HG03432 (cell line): ENCODE measurements at regions not wholly inside any gene's neighbourhood (a gene's known extent, or its start where the extent isn't known, plus 50 kb on each side); places are given as distances from the start of the nearest gene placed in this dataset.

Experiments
- ATAC-seq: cut with Tn5 transposase; IDR thresholded peaks from one replicate; pipeline ENCODE4 v1.9.1; 2021; ENCODE audit warnings: mild to moderate bottlenecking, moderate library complexity; ENCODE audit not compliant: unreplicated experiment

DNA sequence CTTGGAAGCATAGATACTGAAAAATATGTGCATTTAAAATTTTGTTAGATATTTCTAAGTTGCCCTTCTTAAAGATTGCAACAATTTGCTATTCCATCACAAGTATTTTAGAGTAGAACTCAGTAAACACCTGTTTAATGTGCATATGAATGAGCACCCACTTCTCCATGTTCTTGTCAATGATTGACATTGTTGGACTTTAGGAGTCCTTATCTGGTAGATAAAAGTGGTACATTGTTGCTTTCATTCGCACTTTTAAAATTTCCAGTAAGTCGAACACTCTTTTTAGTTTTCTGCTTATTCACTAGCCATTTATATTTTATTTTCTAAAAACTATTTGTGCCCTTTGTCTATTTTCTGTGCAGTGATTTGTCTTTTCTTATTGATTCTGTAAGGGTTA, 478.3 kb downstream of the SOX2 start:
- no peak for ATAC-seq

GRCh38 chr3:182198345-182198744, 486.6 kb downstream of the SOX2 start:
- no peak for ATAC-seq

GRCh38 chr3:182201456-182202168, 489.9 kb downstream of the SOX2 start:
- ATAC-seq: no peak

DNA sequence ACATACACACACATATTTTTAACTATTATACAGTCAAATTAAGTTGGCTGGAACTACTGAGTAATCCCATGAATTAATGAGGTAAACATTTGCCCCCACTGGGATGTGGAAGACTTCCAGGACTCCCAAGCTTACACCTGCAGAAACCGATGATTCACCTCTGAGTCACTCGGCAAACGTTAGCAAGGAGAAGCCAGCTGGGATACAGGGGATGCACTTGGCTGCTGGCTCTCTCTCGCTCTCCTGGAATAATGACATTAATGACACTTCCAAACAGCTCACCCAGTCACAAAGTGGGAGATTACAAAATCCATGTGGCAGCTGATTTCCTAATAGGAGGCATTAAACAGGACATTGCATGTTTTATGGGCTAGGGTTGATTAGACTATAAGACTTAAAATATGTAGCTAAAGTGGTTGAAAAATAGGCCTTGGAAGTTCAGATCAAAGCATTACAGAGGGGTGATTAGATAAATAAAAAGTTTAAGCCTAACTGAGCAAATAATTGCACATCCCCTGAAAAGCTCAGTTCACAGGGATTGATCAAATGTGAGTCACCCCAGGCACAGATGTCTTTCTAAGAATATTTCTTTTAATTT, 500.9 kb downstream of the SOX2 start:
- no peak for ATAC-seq

GRCh38 chr3:182214416-182214815, 502.7 kb downstream of the SOX2 start:
- no peak for ATAC-seq

- ATAC-seq: no peak
These were observed 504.2 kb downstream of the SOX2 start for GRCh38 chr3:182215881-182216280.

- ATAC-seq: no peak
These were observed 504.7 kb downstream of the SOX2 start for GRCh38 chr3:182216311-182216970.

DNA sequence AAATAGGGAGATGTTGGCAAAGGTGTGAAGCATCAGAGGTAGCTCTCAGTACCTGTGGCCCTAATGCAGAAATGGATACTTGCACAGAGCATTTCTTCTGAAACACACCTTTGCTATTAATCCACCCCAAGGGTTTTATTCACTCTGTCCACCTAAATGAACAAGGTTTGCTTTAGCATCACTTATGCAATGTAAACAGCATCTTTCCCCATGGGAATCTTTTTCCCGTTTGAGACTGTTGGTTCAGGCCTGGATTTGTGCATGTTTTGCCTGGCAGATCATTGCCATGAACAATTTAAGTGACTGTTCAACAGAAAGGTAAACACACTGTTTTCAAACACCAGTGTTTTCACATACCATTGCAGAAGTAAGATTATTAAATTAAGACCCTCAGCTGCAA, 508.3 kb downstream of the SOX2 start:
- ATAC-seq: no peak

GRCh38 chr3:182220471-182220870, 508.7 kb downstream of the SOX2 start:
- ATAC-seq: no peak

- no peak for ATAC-seq
These were observed 515.3 kb downstream of the SOX2 start for GRCh38 chr3:182226995-182227394.

DNA sequence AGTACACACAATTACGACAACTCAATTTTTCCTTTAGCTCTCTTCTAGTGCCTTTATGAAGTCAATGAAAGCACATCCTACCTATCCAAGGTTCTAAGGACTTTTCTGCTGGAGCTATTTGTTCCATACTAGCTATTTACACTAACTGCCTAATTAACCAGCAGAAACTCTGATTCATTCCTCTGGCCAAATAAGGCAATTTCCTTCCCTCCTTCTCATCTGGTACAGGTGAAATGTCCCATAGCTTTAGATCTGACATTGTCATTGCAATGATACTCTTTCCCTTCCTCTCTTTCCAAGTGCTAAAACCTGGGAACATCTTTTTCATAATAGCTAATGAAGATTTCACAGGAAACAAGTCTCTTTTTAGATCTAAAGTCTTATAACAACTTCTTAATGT, 521.7 kb downstream of the SOX2 start:
- ATAC-seq: no peak

DNA sequence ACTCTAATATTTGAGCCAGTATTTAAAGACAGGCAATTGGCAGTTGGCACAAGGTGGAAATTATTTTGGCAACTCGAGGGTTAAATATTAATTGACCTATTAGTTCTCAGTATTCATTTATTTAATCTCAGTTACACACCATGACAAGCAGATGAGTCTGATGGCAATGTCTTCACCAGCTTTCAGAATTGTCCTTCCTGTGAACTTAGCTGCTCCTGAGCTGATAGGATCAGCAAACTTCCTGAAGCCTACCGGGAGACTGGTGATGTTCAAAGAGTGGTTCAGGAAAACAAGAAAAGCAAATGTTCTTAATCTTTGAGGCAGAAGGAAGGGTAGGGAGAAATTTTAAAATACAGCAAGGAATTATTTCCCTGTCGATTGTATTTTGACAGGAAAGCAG, 522.2 kb downstream of the SOX2 start:
- ATAC-seq: no peak

- no peak for ATAC-seq
These were observed 523.2 kb downstream of the SOX2 start for GRCh38 chr3:182234881-182235280.

DNA sequence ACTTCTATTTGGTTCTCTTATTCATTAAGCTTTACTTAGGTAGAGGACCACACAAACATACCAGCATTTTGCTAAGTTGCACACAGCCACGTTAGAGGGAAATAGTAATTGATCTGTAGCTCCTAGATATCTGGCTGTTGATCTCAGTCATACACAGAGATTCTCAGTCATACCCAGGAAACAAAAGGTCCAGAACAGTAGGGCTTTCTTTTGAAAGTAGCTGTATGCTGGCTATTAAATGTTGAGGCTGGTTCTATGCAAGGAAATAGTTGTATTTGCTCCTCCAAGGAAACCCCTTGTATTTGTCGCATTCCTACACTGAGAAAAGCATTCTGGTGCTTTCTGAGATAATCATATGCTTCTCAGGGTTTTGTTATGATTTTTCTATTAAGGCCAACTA, 523.8 kb downstream of the SOX2 start:
- no peak for ATAC-seq

- ATAC-seq: no peak
These were observed 526.4 kb downstream of the SOX2 start for GRCh38 chr3:182238126-182238525.

DNA sequence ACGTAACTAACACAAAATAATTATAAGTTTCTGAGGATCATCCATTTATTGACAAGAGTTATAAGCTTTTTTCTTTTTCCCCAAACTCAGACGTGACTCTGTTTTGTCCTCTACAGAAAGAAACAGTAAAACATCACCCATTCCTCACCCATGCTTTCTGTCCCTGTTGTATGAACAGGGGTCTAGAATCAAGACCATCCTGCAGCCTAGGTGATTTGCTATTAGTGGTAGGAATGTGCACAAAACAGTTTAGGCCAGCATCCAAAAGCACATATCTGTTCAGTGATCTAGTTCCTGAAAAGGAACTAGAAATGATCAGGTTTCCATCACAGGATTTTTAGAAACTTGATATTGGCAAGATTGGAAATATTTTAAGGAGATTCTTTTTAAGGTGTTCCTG, 527.6 kb downstream of the SOX2 start:
- no peak for ATAC-seq

DNA sequence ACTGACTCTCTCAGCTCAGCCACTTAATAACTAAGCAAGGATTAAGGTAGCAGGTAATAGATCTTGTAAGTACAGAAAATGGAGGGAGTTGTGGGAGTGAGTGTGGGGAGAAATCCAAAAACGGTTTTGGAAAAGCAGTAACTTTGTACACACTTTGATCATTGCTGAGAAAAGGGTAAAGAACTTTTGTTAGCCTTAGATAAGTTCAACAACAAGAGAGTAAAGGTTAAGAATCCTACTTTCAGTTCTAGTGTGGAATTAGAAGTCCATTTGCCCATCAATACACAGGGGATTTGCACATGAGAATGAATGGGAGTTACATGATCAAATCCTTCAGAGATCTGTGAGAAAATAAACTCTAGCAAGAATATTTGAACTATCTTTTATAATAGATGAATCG, 528.7 kb downstream of the SOX2 start:
- ATAC-seq: no peak

DNA sequence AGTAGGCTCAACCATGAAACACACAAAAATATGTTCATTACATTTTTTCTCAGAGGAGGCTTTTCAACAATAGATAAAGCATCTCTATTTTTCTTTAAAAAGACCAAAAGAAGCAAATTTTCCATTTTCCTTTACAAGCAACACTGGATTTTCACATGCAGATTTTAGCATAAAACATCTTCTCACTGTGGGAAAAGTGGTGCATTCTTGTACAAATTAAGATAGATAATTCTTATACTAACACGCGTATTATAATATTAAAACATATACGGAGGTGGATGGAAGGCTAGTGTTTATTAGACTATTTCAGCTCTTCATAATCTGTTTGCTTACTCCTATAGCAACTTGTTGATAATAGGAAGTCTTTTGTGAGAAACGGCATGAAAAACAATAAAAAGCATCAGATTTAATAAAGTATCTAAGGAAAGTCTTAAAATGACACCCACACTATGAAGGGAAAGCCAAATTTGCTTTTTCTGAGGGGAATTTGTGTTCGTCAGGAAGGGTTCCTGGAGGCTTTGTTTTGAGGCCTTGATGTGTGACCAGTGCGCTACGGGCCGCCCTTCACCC, 529.6 kb downstream of the SOX2 start:
- no peak for ATAC-seq

DNA sequence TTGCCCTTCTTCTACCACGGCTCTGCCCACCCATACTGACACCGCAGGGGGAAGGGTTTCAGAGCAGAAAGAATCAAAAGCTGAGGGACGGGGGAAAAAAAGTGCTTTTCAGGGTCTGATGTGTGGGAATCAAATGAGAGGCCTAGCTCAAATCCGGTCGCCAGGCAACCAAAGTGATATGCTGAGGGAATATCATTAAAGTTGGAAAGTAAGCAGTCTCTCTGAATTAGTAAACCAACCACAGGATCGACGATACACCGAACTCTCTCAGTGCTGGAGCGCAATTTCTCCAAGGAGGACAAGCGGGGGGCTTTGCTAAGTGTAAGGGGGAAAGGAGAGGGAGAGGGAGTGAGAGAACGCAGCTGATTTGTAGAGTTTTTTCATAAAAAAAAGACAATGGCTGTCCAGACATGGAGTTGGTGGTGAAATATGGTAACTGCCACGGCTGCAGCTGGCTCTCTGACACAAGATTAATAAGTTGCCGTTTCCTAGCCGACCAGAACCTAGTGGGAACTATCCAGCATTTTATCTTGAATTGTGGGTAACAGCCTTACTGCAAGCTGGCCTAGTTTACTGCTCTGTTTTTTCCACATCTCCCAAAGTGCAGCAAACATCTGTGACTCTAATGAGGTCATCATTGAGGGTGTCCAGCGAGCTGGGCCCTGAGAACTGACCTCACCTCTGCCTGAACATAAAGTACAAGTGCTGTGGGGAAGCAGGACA, 530.2 kb downstream of the SOX2 start:
- ATAC-seq: no peak

DNA sequence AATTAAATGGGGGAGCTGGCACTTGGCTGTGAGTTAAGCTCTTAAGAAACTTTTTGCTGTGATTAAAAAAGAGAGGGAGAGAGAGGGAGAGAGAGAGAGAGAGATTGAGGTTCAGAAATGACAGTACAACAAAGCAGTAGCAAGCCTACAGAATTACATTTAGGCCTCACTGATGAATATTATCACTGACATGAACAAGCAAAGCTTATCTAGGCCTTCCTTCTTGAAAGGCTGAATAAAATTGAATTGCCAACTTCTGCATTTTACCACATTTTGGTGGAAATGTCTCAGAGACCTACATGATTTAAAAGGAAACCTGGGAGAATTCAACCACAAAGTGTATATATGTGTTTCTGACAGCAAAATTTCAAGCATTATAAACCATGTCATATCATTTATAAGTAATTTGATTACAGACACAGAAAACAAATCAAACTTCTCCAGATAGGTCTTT, 530.8 kb downstream of the SOX2 start:
- no peak for ATAC-seq

DNA sequence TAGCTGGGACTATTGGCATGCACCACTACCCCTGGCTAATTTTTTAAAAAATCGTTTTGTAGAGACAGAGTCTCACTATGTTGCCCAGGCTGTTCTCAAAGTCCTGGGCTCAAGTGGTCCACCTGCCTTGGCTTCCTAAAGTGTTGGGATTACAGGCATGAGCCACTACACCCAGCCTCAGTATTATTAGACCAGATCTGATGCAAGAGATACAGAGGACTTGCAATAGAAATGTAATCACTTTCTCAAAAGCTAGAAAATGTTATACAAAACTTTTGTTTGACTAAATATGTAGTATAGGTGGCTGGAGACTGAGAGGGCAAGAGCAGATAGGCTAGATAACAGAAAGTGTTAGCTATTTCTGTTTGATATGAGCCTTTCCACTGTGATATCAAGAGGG, 531.9 kb downstream of the SOX2 start:
- no peak for ATAC-seq
